ENCODE measurements at regions not wholly inside any gene's neighbourhood (a gene's known extent, or its start where the extent isn't known, plus 50 kb on each side); places are given as distances from the start of the nearest gene placed in this dataset.
"Not testable (repeated sequence)": the region's sequence is repeated elsewhere in the genome, so short reads cannot be mapped to it uniquely, and the experiment has no call there.

DNA sequence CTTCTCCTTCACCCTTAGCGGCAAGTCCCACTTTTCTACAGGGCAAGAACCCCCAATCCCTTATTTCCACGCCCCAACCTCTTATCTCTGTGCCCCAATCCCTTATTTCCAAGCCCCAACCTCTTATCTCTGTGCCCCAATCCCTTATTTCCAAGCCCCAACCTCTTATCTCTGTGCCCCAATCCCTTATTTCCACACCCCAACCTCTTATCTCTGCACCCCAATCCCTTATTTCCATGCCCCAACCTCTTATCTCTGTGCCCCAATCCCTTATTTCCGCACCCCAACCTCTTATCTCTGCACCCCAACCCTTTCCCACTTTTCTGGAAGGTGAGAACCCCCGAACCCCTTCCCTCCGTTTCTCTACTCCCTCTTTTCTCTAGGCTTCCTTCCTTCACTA lies 116.1 kb upstream of the GJE1 start:
- DNase-seq (ENCODE audit: low read depth in 2 of 2): not testable (repeated sequence)

DNA sequence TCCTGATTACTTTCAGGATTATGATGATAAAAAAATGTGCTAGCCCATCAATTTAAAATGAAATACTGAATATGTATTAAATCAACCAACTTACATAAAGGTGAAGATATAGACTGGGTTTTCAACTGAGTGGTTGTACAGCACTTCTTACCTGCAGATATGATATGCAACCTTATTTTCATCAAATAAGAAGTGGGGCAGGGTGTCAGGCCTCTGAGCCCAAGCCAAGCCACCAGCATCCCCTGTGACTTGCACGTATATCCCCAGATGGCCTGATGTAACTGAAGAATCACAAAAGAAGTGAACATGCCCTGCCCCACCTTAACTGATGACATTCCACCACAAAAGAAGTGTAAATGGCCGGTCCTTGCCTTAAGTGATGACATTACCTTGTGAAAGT lies 117.3 kb upstream of the GJE1 start:
- DNase-seq (ENCODE audit: low read depth in 2 of 2): not testable (repeated sequence)

DNA sequence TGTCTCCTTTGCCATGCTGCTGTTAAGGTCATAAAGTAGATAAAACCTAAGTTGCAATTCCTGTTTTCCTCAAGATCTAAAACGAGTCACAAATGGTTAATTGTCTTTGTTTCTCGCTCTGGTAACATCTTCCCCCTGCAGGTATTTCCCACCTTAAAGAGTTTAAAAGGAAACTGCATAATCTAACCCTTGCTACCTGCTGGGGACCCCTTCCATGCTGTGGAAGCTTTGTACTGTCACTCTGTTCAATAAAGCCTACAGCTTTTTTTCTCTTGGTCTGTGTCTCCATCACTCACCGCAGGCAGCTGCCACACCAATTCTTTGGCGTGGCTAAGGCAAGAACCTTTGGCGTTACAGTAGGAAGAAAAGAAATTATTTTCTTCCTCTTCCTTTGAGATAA lies 117.7 kb upstream of the GJE1 start:
- DNase-seq (ENCODE audit: low read depth in 2 of 2): no peak

DNA sequence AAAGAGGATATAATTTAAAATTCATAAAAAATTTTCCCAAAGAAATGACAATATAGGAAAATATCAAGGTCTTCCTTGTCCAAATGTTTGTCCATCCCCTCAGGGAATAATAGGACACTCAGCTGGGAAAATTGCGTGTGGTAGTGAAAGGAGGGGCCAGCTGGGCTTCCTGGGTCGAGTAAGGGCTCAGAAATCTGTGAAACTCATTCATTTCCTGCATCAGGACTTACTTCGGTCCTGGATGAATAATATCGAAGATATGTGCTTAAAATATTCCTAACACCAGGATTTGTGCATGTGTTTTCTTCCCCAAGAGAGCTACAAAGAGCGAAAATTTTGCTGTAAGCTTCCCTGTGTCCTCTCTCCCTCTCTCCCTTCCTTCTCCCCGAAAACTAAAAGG lies 118.2 kb upstream of the GJE1 start:
- no peak for DNase-seq (ENCODE audit: low read depth in 2 of 2)

DNA sequence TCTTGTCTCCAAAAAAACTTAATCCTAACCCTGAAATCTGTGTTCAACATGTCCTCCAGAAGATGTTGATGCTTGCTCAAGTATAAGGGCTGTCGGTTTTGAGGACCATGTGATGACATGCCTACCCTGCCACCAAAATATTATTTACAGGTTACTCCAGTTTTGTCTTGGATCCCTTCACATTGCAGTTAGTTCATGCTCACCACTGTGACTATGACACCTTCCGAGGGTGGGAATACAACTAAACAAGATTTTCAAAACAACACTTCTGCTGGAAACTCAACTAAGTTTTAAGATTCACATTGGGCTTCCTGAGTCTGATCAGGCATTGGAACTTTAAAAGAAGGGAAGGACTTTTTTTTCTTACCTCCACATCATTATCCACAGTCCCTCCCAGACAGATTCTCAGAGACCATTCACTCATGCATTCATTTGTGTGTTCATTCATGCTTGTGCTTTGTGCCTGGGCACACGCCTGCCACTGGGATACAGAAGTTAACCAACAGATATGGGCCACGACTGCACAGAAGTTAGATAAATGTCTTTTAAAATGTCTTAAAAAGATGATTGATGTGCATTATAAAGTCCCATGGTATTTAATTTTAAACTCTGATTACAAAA lies 118.7 kb upstream of the GJE1 start:
- no peak for DNase-seq (ENCODE audit: low read depth in 2 of 2)

DNA sequence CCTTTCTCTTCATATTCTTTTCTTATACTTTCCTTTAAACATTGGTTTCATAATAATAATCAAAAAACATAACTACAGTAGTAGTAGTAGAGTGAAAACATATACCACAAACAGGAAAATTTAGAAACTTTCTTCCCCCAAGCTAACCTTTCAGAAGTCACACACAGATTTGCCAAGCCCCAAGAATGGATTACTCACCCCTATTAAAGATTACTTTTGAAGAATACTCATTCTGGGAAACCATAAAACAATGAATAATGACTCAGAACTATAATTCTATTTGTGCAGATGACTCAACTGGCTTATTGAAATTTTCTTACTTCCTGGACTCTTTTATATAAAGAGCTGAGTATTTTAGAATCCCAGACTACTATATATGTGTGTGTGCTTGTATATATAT lies 119.4 kb upstream of the GJE1 start:
- DNase-seq (ENCODE audit: low read depth in 2 of 2): no peak

DNA sequence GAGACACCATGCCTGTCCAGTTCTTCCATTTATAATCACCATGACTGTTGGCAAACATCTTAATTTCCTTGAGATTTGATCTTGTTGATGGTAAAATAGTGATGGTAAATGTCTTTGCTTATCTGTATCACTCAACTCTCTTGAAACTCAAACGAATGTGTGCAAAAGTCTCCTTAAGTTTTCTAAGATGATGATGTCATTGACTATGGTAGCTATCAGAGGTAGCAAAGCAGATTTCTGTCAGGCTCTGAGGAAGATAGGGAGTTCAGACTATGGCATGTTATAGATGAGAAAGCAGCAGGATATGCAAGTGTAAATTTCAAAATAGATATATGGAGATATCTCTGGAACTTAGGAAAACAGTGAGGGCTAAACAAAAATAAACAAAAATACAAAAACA lies 121.0 kb upstream of the GJE1 start:
- no peak for DNase-seq (ENCODE audit: low read depth in 2 of 2)

DNA sequence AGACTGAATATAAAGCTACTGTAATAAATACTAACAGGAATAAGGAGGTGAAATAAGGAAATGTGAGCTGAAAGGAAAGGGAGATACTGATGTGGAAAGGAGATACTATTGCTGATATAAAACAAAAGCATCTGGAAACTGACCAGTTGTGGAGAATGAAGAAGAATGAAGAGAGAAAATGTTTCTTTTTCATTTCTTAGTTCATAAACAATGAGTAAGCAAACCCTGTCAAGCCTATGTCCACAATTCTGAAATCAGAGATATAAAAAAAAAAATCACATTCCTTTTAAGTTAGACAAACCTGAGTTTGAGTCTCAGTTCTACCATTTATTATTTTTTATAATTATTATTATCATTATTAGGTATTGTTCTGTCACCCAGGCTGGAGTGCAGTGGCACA lies 121.6 kb upstream of the GJE1 start:
- no peak for DNase-seq (ENCODE audit: low read depth in 2 of 2)

DNA sequence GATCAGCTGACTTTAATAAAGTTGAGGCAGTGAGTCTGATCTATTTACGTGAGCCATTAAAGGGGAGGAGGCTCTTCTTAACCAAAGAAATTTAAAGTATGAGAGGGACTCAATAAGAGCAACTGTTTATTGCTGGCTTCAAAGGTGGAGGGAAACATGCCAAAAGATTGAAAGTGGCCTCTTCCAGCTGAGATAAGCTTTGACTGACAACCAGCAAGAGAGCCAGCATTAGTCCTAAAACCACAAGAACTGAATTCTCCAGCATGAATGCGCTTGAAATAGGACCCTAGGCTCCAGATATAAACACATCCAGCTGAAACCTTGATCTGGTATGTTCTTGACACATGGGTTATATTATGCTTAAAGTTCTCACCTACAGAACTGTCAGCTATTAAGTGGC lies 123.1 kb upstream of the GJE1 start:
- no peak for DNase-seq (ENCODE audit: low read depth in 2 of 2)

DNA sequence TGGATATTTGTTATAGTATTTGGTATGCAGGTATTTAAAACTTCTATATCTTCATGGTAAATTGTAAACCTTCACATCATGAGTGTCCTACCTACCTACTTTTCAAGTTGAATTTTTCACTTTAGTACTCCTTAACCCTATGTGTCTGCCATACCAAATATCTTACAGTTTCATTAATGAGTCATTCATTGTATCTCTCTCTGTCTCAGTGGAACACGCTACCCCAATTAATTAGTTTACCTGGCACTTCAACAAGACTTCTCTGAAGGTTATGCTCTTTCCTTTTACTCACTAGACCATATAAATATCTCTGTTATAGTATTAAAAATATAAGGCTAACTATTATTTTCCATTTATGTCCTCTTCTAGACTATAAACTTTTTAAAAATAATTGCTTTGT lies 123.9 kb upstream of the GJE1 start:
- DNase-seq (ENCODE audit: low read depth in 2 of 2): no peak

DNA sequence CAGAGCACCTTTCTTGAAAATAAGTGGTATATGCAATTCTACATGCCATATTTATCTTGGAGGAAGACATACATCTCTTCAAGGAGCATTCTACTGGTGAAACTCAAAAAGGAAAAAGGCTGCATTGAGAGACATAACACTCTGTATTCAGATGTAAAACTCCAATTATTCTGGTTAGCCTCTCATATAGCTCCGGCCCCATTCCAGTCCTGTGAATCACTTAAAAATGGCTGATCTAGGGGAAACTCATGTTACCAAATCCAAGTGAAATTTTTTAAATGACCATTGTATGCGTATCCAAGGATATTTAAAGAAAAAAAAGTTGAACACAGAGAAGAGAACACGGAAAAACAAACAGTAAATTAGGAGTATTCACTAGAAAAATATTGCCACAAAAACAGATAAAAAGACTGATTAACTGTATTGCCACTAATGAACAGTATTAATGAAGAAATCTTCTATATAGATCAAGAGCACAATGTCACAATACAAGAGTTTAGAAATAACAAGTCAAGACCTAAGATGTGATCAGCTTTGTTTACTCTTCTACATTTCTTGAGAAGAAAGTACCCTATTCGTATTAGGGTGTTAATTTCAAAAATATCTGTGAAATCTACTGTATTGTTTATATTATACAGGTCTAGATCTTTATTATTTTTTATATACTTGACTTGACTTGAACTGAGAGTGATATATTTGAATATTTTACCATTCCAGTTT lies 124.5 kb upstream of the GJE1 start:
- no peak for DNase-seq (ENCODE audit: low read depth in 2 of 2)

DNA sequence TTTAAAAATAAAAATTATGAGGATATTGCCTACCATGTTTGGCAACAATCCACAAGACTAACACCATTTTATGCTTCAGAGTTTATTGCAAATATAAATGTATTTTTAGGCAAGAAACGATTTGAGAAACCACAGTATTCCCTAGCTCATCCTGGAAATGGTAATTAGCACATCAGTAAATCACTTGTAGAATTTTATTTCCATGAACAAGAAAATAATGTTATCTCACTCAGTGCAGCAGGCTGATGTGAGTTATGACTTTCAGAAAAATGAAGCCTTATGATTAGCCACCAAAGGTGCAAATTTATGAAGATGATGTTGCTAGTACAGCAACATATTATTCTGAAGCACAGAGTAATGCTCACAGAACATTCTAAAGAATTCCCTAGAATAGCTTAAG lies 127.7 kb upstream of the GJE1 start:
- no peak for DNase-seq (ENCODE audit: low read depth in 2 of 2)

DNA sequence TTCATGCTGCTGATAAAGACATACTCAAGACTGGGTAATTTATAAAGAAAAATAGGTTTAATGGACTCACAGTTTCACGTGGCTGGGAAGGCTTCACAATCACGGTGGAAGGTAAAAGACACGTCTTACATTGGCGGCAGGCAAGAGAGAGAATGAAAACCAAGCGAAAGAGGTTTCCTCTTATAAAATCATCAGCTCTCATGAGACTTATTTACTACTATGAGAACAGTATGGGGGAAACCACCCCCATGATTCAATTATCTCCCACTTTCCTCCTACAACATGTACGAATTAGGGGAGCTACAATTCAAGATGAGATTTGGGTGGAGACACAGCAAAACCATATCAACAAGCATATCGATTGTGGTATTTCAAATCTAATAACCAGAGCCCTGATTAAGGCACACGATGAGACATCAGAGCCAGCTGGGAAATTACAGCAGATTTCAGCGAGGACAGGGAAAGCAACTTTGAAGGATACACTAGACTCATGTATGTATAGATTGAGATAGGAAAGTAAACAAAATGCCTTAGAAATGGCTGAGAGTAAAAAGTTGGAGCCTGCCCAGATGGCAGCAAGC lies 129.8 kb upstream of the GJE1 start:
- DNase-seq (ENCODE audit: low read depth in 2 of 2): no peak

DNA sequence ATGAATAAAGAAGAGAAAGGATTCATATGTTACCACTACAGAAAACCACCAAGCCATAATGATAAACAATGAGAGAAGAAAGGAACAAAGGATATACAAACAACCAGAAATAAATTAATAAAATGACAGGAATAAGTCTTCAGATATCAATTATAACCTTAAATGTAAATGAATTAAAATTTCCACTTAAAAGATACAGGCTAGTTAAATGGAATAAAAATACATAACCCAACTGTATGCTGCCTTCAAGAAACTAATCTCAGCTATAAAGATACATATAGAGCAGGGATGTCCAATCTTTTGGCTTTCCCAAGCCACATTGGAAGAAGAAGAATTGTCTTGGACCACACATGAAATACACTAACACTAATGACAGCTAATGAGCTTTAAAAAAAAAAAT lies 135.9 kb upstream of the GJE1 start:
- no peak for DNase-seq (ENCODE audit: low read depth in 2 of 2)

DNA sequence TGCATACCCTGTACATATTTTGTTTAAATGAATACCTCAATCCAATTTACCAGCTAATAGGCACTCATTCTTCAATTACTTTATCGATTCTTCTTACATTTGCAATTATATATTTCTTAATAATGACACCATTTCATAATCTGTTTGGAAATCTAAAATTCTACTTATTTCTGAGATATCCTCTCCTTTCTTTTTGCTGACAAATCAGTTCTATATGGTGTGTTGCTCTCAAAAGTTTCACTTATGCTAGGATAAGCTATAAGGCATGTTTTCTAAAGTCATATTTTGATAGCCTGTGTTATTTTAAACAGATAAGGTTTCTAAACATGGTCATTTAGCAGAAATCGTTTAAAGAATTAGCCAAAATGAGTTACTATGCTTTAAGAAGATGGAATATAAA lies 140.6 kb upstream of the GJE1 start:
- no peak for DNase-seq (ENCODE audit: low read depth in 2 of 2)

DNA sequence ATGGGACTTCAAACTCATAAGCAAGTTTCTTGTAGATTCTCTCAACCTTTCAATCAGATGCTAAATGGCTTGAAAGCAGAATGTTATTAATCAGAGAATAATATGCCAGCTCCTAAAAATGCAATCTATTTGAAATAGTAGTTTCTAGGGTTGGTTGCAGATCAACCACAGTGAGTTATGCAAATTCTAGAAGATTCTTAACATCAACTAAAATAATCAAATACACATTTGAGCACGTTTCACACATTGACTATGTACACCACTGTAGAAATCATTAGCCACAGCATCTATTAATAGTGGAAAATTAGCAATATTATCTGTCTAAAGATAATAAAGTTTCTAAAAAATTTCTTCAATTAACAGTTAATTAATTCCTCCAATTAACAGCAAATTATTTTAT lies 141.9 kb upstream of the GJE1 start:
- no peak for DNase-seq (ENCODE audit: low read depth in 2 of 2)

DNA sequence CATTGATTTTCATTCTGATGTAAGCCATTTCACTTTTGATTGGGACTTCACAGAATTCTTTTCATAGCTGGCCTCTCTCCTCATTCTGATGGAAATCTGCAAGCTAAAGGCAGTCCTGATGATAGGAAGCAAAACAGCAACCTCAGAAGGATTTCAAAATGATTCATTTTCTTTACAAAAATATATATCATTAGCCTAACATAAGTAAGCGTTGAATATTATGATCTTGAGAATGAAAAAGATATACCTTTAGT lies 143.1 kb upstream of the GJE1 start:
- no peak for DNase-seq (ENCODE audit: low read depth in 2 of 2)

DNA sequence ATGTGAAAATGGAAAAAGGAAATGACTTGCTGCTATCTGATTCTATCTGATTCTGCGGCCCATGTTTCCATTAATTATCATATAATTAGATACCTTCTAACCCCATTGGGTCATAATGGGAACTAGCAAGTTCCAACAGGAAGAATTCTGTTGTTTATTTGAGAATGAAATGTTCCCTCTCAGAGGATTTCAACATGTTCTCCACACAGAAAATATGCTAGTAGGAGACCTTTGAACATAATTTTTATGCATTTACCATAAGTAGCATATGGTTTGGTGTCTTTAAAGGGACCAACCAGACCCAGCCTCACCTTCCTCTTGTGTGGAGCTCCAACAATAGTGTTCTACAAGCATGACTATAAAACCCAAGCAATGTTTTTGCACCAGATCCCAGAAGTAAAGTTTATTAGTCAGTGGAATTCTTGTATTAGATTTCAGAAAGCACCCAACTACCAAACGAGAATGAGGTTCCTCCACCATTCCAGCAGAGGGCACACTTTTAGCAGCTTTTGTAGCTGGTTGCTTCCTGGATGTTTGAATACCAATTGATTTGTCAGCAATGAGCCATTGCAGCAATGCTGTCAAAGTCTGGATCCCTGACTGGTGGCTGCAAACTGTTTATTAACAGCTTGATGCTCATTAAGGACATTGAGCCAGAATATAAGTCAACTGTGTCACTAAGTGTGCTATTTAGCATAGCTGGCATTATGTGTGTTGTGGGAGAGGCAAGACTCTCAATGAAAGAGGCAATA lies 143.6 kb upstream of the GJE1 start:
- no peak for DNase-seq (ENCODE audit: low read depth in 2 of 2)

DNA sequence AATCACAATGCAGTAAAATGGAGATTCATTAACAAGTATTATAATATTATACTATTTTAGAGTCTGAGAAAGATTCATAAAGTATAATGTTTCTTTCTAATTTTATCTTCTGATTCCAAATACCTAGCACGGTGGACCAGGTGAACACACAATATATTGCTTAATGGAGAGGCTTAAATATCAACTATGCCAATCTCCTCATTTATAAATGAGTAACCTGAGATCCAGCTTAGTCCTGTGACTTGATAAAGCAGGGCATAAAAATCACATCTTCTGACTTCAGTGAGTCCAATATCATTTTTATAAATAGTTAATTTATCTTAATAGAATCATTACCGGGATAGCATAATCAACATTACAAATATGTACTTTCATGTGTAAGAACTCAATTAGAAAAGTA lies 144.4 kb upstream of the GJE1 start:
- DNase-seq (ENCODE audit: low read depth in 2 of 2): no peak

DNA sequence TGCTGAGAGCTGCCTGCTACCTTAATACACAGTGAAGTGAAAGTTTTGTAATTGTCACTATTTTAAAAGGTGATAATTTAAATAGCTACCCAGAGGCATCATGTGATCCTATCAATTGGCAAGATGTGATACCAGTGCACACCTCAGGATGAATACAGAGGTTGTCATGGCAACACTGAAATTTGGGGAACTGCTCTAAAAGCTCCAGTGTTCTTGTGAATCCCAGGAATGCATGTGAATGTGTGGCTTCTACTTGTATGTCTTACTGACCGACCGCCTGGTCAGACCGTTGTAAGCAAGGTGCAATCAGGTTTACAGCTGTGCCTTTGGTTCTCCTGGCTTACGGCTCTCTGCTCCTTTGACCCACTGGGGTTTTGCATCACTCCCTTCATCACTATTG lies 146.3 kb upstream of the GJE1 start:
- DNase-seq (ENCODE audit: low read depth in 2 of 2): no peak

DNA sequence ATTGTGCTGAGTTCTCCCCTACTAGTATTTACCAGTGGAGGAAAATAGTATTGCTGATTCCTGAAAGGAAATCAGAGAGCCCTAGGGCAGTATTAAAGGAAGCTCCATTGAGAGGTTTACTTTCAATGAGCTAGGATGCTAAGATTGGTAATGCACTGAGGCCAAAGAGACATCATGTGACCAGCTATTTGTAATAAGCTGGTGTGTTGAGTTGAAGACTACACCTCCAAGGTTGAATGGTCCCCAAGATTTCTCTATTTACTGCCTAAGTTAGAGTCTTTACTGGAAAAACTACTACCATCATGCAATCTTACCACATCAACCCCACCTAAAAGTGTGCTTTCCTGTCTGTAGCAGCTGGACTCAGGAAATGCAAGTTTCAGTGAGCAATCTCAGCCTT lies 151.5 kb upstream of the GJE1 start:
- no peak for DNase-seq (ENCODE audit: low read depth in 2 of 2)

DNA sequence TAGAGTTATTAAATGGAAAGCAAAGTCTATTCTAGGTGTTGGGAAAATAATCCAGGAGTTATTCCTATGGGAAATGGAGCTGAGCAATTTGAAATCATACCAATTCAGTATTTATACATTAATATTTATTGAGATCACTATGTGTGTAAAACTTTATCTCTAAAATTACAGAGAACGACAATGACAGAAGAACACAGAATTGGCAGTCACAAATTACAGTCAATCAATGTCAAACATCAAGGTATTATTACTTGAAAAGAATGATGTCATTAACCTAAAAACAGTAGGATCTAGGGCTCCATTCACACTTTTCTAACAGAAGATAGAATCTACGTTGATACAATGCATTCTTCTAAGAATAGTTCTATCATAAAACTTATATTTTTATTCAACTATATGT lies 154.9 kb upstream of the GJE1 start:
- DNase-seq (ENCODE audit: low read depth in 2 of 2): no peak

DNA sequence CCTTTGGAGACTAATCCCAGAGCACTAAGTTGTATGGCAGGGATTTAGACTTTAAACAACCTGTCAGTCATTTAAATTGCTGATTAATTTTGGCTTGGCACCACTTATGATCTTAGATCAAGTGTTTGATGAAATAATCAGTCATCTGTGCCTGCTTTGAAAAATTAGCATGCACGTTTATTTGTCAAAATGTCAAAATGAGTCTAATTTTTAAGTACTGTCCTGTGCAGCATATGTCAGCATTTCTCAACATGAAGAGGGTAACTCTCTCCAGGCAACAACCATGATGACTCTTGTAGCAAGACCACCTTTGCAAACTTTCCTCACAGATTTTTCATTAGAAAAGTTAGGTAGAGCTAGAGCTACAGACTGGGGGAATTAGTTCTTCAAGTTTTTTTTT lies 155.7 kb upstream of the GJE1 start:
- DNase-seq (ENCODE audit: low read depth in 2 of 2): no peak
